NT2/D1 (cell line): ENCODE measurements at regions not wholly inside any gene's neighbourhood (a gene's known extent, or its start where the extent isn't known, plus 50 kb on each side); places are given as distances from the start of the nearest gene placed in this dataset.

ENCODE experiments used
- SUZ12 ChIP-seq: IDR thresholded peaks from 2 replicates; pipeline ENCODE4 v1.6.1; 2011; ENCODE audit not compliant: insufficient read length, insufficient read depth; ENCODE audit errors: extremely low read depth
- YY1 ChIP-seq: IDR thresholded peaks from 2 replicates; pipeline ENCODE4 v1.6.1; 2011; ENCODE audit not compliant: insufficient read length, insufficient read depth
- ZNF274 ChIP-seq: IDR thresholded peaks from 2 replicates; pipeline ENCODE4 v1.6.1; 2011; ENCODE audit warnings: mild to moderate bottlenecking, low read depth, low read length

GRCh38 chr6:894274-894673 lies 201.3 kb upstream of the EXOC2 start:
- TF ChIP-seq YY1 (no peak), ZNF274 (no peak), SUZ12 (no peak)
